ENCODE measurements at regions not wholly inside any gene's neighbourhood (a gene's known extent, or its start where the extent isn't known, plus 50 kb on each side); places are given as distances from the start of the nearest gene placed in this dataset.

DNA sequence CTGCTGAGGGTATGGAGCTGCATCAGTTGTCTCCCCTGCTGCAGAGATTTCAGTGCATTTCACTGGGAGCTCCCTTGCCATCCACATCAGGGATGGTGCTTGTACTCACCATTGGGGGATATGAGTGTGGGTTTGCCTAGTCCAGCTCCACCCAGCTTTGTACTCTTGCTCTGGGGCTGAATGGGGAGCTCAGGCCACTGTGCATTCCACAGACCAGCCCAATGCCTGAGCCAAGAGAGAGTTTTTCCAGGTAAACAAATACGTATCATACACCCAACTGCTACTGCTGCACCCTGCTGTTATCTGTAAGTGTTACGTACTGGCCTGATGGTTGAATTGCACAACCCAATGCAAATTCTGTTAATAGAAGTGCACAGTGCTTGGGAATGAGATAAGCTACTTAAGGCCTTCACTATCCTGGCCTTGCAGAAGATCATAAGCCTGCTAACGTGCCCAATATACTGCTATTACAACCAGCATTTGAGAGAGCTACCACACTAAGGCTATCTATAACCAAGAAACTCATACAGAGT, 205.0 kb upstream of the DMD start:
- Histone ChIP-seq H2BK12ac (ENCODE audit: low read length) (no peak overlapping the region), H2BK5ac (ENCODE audit: low read length) (no peak overlapping the region), H2AK5ac (ENCODE audit: low read depth, low read length) (no peak overlapping the region), H3K18ac (ENCODE audit: low read length) (no peak overlapping the region), H3K14ac (ENCODE audit: low read length) (no peak overlapping the region), H3K4me1 (ENCODE audit: control insufficient read depth in 2 of 2, insufficient read depth in 1 of 2, low read depth in 1 of 2, low read length in 2 of 2) (no peaks in the 10 kb centered on the region), H2AFZ (ENCODE audit: low read length) (no peak overlapping the region), H3K23ac (ENCODE audit: low read depth, low read length, poor library complexity) (no peak overlapping the region), H3K79me1 (ENCODE audit: low read depth, low read length) (no peaks in the 10 kb centered on the region), H3K27me3 (ENCODE audit: control insufficient read depth in 3 of 3, insufficient read depth in 3 of 3, low read depth in 1 of 3, low read length in 3 of 3) (no peaks in the 10 kb centered on the region), H3K27ac (replicated peaks; ENCODE audit: low read length) (no peak overlapping the region), H2BK15ac (ENCODE audit: low read length) (no peak overlapping the region), H3K4me2 (ENCODE audit: insufficient read depth, low read length, poor library complexity, severe bottlenecking) (no peak overlapping the region), H4K91ac (ENCODE audit: low read depth, low read length, poor library complexity) (no peak overlapping the region), H3K36me3 (replicated peaks in 1 of 2; ENCODE audit: control insufficient read depth in 2 of 2, insufficient read depth in 2 of 2, low read length in 2 of 2) (no peaks in the 10 kb centered on the region), H3K4me3 (ENCODE audit: low read length in 2 of 2) (no peak overlapping the region), H3K9ac (ENCODE audit: low read depth, low read length, poor library complexity) (no peak overlapping the region), H2BK120ac (ENCODE audit: low read depth, low read length) (no peak overlapping the region), H3K4ac (ENCODE audit: low read length) (no peak overlapping the region), H4K8ac (ENCODE audit: low read depth, low read length) (no peak overlapping the region), H3K9me3 (replicated peaks in 1 of 2; ENCODE audit: control insufficient read depth in 2 of 2, insufficient read depth in 1 of 2, low read depth in 1 of 2, low read length in 2 of 2) (peaks cover 0 to 2% of the 10 kb centered on the region in 2 donors)
- no peak for DNase-seq (ENCODE audit: low spot score)
- WGBS, 2 donors (ENCODE audit: extremely low coverage in 2 of 2, insufficient read length in 2 of 2, insufficient replicate concordance in 1 of 2), result no CpG with 5 or more reads among the region's 3 CpGs

GRCh38 chrX:33415459-33415858, 204.1 kb upstream of the DMD start:
- no peak overlapping the region for H3K4me2 ChIP-seq (ENCODE audit: insufficient read depth, low read length, poor library complexity, severe bottlenecking)
- no peak overlapping the region for H2AK5ac ChIP-seq (ENCODE audit: low read depth, low read length)
- H3K36me3 ChIP-seq (replicated peaks in 1 of 2; ENCODE audit: control insufficient read depth in 2 of 2, insufficient read depth in 2 of 2, low read length in 2 of 2), result no peaks in the 10 kb centered on the region
- H4K8ac ChIP-seq (ENCODE audit: low read depth, low read length), result no peak overlapping the region
- no peak overlapping the region for H3K4me3 ChIP-seq (ENCODE audit: low read length in 2 of 2)
- H3K18ac ChIP-seq (ENCODE audit: low read length), result no peak overlapping the region
- no peak overlapping the region for H3K27ac ChIP-seq (replicated peaks; ENCODE audit: low read length)
- no peak overlapping the region for H3K23ac ChIP-seq (ENCODE audit: low read depth, low read length, poor library complexity)
- H3K9ac ChIP-seq (ENCODE audit: low read depth, low read length, poor library complexity), result no peak overlapping the region
- H3K14ac ChIP-seq (ENCODE audit: low read length), result no peak overlapping the region
- H2AFZ ChIP-seq (ENCODE audit: low read length), result no peak overlapping the region
- H2BK15ac ChIP-seq (ENCODE audit: low read length), result no peak overlapping the region
- no peak for DNase-seq (ENCODE audit: low spot score)
- H3K27me3 ChIP-seq (ENCODE audit: control insufficient read depth in 3 of 3, insufficient read depth in 3 of 3, low read depth in 1 of 3, low read length in 3 of 3), result no peaks in the 10 kb centered on the region
- H2BK120ac ChIP-seq (ENCODE audit: low read depth, low read length), result no peak overlapping the region
- H3K4me1 ChIP-seq (ENCODE audit: control insufficient read depth in 2 of 2, insufficient read depth in 1 of 2, low read depth in 1 of 2, low read length in 2 of 2), result no peaks in the 10 kb centered on the region
- peaks cover 0 to 2% of the 10 kb centered on the region in 2 donors for H3K9me3 ChIP-seq (replicated peaks in 1 of 2; ENCODE audit: control insufficient read depth in 2 of 2, insufficient read depth in 1 of 2, low read depth in 1 of 2, low read length in 2 of 2)
- H3K4ac ChIP-seq (ENCODE audit: low read length), result no peak overlapping the region
- no peaks in the 10 kb centered on the region for H3K79me1 ChIP-seq (ENCODE audit: low read depth, low read length)
- no peak overlapping the region for H2BK12ac ChIP-seq (ENCODE audit: low read length)
- no peak overlapping the region for H2BK5ac ChIP-seq (ENCODE audit: low read length)
- WGBS, 2 donors (ENCODE audit: extremely low coverage in 2 of 2, insufficient read length in 2 of 2, insufficient replicate concordance in 1 of 2), result no CpG with 5 or more reads among the region's 6 CpGs
- no peak overlapping the region for H4K91ac ChIP-seq (ENCODE audit: low read depth, low read length, poor library complexity)

- Histone ChIP-seq H3K79me1 (ENCODE audit: low read depth, low read length) (no peaks in the 10 kb centered on the region), H2BK12ac (ENCODE audit: low read length) (no peak overlapping the region), H4K8ac (ENCODE audit: low read depth, low read length) (no peak overlapping the region), H3K4me2 (ENCODE audit: insufficient read depth, low read length, poor library complexity, severe bottlenecking) (no peak overlapping the region), H2BK5ac (ENCODE audit: low read length) (no peak overlapping the region), H2AK5ac (ENCODE audit: low read depth, low read length) (no peak overlapping the region), H3K14ac (ENCODE audit: low read length) (no peak overlapping the region), H3K27me3 (ENCODE audit: control insufficient read depth in 3 of 3, insufficient read depth in 3 of 3, low read depth in 1 of 3, low read length in 3 of 3) (no peaks in the 10 kb centered on the region), H3K4ac (ENCODE audit: low read length) (no peak overlapping the region), H3K18ac (ENCODE audit: low read length) (no peak overlapping the region), H3K9ac (ENCODE audit: low read depth, low read length, poor library complexity) (no peak overlapping the region), H2BK15ac (ENCODE audit: low read length) (no peak overlapping the region), H3K36me3 (replicated peaks in 1 of 2; ENCODE audit: control insufficient read depth in 2 of 2, insufficient read depth in 2 of 2, low read length in 2 of 2) (no peaks in the 10 kb centered on the region), H3K27ac (replicated peaks; ENCODE audit: low read length) (no peak overlapping the region), H3K9me3 (replicated peaks in 1 of 2; ENCODE audit: control insufficient read depth in 2 of 2, insufficient read depth in 1 of 2, low read depth in 1 of 2, low read length in 2 of 2) (no peaks in the 10 kb centered on the region), H2AFZ (ENCODE audit: low read length) (no peak overlapping the region), H2BK120ac (ENCODE audit: low read depth, low read length) (no peak overlapping the region), H3K4me3 (ENCODE audit: low read length in 2 of 2) (no peak overlapping the region), H3K4me1 (ENCODE audit: control insufficient read depth in 2 of 2, insufficient read depth in 1 of 2, low read depth in 1 of 2, low read length in 2 of 2) (no peaks in the 10 kb centered on the region), H4K91ac (ENCODE audit: low read depth, low read length, poor library complexity) (no peak overlapping the region), H3K23ac (ENCODE audit: low read depth, low read length, poor library complexity) (no peak overlapping the region)
- WGBS, 2 donors (ENCODE audit: extremely low coverage in 2 of 2, insufficient read length in 2 of 2, insufficient replicate concordance in 1 of 2), result no CpG with 5 or more reads among the region's 2 CpGs
- no peak for DNase-seq (ENCODE audit: low spot score)
Measured at GRCh38 chrX:33385546-33385945, 174.2 kb upstream of the DMD start.

DNA sequence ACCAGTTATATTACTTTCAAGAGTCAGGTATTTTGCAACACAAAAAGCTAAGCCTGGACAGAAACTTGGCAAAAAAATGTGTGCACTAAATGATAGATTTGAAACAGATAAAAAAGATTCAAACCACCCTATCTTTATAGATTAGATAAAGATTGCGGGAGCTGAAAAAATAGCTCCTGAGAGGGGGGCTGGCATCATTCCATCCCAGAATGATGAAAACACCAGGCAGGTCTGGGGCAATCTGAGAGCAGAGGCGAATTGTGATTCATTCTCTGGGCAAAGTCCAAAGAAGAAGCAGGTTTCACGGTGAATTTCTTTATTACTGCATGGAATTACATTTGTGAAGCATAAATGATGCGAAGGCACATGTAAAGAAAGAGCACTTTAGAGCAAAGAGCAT, 168.5 kb upstream of the DMD start:
- no peak overlapping the region for H3K27ac ChIP-seq (replicated peaks; ENCODE audit: low read length)
- H4K91ac ChIP-seq (ENCODE audit: low read depth, low read length, poor library complexity), result no peak overlapping the region
- no peak overlapping the region for H3K4me3 ChIP-seq (ENCODE audit: low read length in 2 of 2)
- H3K23ac ChIP-seq (ENCODE audit: low read depth, low read length, poor library complexity), result no peak overlapping the region
- H2AK5ac ChIP-seq (ENCODE audit: low read depth, low read length), result no peak overlapping the region
- no peak overlapping the region for H2BK12ac ChIP-seq (ENCODE audit: low read length)
- H3K9ac ChIP-seq (ENCODE audit: low read depth, low read length, poor library complexity), result no peak overlapping the region
- no peak overlapping the region for H3K14ac ChIP-seq (ENCODE audit: low read length)
- H3K36me3 ChIP-seq (replicated peaks in 1 of 2; ENCODE audit: control insufficient read depth in 2 of 2, insufficient read depth in 2 of 2, low read length in 2 of 2), result no peaks in the 10 kb centered on the region
- no peak for DNase-seq (ENCODE audit: low spot score)
- no peak overlapping the region for H4K8ac ChIP-seq (ENCODE audit: low read depth, low read length)
- WGBS, 2 donors (ENCODE audit: extremely low coverage in 2 of 2, insufficient read length in 2 of 2, insufficient replicate concordance in 1 of 2), result no CpG with 5 or more reads among the region's 4 CpGs
- H3K4ac ChIP-seq (ENCODE audit: low read length), result no peak overlapping the region
- H2AFZ ChIP-seq (ENCODE audit: low read length), result no peak overlapping the region
- no peak overlapping the region for H2BK120ac ChIP-seq (ENCODE audit: low read depth, low read length)
- no peak overlapping the region for H2BK5ac ChIP-seq (ENCODE audit: low read length)
- H3K9me3 ChIP-seq (replicated peaks in 1 of 2; ENCODE audit: control insufficient read depth in 2 of 2, insufficient read depth in 1 of 2, low read depth in 1 of 2, low read length in 2 of 2), result no peaks in the 10 kb centered on the region
- H2BK15ac ChIP-seq (ENCODE audit: low read length), result no peak overlapping the region
- no peaks in the 10 kb centered on the region for H3K27me3 ChIP-seq (ENCODE audit: control insufficient read depth in 3 of 3, insufficient read depth in 3 of 3, low read depth in 1 of 3, low read length in 3 of 3)
- no peak overlapping the region for H3K4me2 ChIP-seq (ENCODE audit: insufficient read depth, low read length, poor library complexity, severe bottlenecking)
- no peak overlapping the region for H3K18ac ChIP-seq (ENCODE audit: low read length)
- no peaks in the 10 kb centered on the region for H3K79me1 ChIP-seq (ENCODE audit: low read depth, low read length)
- H3K4me1 ChIP-seq (ENCODE audit: control insufficient read depth in 2 of 2, insufficient read depth in 1 of 2, low read depth in 1 of 2, low read length in 2 of 2), result no peaks in the 10 kb centered on the region
